ENCODE measurements at regions not wholly inside any gene's neighbourhood (a gene's known extent, or its start where the extent isn't known, plus 50 kb on each side); places are given as distances from the start of the nearest gene placed in this dataset.
"Not testable (repeated sequence)": the region's sequence is repeated elsewhere in the genome, so short reads cannot be mapped to it uniquely, and the experiment has no call there.

DNA sequence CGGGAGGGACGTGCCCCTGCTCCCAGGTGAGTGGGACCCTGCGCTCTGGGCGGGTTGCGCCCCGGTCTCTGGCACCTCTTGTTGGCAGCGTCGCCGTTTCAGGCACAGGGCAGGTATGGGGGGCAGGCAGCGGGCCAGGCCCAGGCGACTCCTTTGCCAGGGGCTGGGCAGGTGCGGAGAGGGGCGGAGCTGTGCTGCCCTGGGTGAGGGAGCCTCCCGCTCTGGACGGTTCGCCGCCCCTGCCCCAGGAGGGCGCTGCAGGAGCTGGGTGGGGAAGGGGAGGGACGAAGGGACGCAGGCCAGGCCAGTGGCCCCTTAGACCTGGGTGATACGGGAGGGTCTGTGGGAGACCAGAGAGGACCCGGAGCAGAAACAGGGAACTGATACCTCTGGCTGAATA lies 663.9 kb upstream of the DEFB115 start:
- Histone ChIP-seq H3K4me3 (ENCODE audit: insufficient read depth, low read length) (no peak overlapping the region), H3K4me1 (ENCODE audit: insufficient read depth, low read length) (no peaks in the 10 kb centered on the region), H4K20me1 (ENCODE audit: insufficient read depth, low read length) (no peaks in the 10 kb centered on the region), H3K27me3 (ENCODE audit: insufficient read depth, low read length) (no peaks in the 10 kb centered on the region), H3K27ac (ENCODE audit: low read depth, low read length) (no peak overlapping the region), H3K36me3 (ENCODE audit: insufficient read depth, low read length) (no peaks in the 10 kb centered on the region), H3K4me2 (ENCODE audit: insufficient read depth, low read length) (no peak overlapping the region), H3K9me3 (ENCODE audit: low read depth, low read length) (peaks cover 5% of the 10 kb centered on the region), H3K79me2 (ENCODE audit: insufficient read depth, low read length) (no peaks in the 10 kb centered on the region), H2AFZ (ENCODE audit: low read length) (no peak overlapping the region)
- TF ChIP-seq, protein P1, sequence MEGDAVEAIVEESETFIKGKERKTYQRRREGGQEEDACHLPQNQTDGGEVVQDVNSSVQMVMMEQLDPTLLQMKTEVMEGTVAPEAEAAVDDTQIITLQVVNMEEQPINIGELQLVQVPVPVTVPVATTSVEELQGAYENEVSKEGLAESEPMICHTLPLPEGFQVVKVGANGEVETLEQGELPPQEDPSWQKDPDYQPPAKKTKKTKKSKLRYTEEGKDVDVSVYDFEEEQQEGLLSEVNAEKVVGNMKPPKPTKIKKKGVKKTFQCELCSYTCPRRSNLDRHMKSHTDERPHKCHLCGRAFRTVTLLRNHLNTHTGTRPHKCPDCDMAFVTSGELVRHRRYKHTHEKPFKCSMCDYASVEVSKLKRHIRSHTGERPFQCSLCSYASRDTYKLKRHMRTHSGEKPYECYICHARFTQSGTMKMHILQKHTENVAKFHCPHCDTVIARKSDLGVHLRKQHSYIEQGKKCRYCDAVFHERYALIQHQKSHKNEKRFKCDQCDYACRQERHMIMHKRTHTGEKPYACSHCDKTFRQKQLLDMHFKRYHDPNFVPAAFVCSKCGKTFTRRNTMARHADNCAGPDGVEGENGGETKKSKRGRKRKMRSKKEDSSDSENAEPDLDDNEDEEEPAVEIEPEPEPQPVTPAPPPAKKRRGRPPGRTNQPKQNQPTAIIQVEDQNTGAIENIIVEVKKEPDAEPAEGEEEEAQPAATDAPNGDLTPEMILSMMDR (IDR thresholded peaks at IDR 0.05; ENCODE audit: extremely low read depth, low read depth, low read length), result no peak
- no peak for DNase-seq (ENCODE audit: insufficient read length, low spot score, missing footprints)

DNA sequence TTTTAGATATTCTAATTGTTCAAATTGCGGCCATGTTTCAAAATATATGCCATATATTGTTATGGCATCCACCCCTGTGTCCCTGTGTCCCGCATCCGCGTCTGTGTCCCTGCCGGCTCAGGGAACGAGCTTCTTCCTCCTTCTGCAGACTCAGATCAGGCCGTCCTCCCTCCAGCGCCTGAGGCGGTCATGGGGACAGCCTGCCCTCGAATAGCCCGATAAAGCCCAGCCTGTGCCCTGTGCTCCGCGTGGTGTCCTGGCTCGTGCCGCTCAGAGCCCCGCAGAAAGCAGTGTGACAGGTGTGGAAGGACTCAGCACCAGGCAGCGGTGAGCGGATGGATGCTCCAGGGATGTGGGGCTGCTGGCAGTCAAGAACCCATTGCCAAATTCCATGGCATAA lies 663.4 kb upstream of the DEFB115 start:
- H3K79me2 ChIP-seq (ENCODE audit: insufficient read depth, low read length), result no peaks in the 10 kb centered on the region
- no peaks in the 10 kb centered on the region for H3K4me1 ChIP-seq (ENCODE audit: insufficient read depth, low read length)
- H3K36me3 ChIP-seq (ENCODE audit: insufficient read depth, low read length), result no peaks in the 10 kb centered on the region
- no peaks in the 10 kb centered on the region for H3K27me3 ChIP-seq (ENCODE audit: insufficient read depth, low read length)
- H3K4me2 ChIP-seq (ENCODE audit: insufficient read depth, low read length), result no peak overlapping the region
- no peak overlapping the region for H3K4me3 ChIP-seq (ENCODE audit: insufficient read depth, low read length)
- H3K27ac ChIP-seq (ENCODE audit: low read depth, low read length), result no peak overlapping the region
- TF ChIP-seq, protein P1 (IDR thresholded peaks at IDR 0.05; ENCODE audit: extremely low read depth, low read depth, low read length), result no peak
- no peaks in the 10 kb centered on the region for H4K20me1 ChIP-seq (ENCODE audit: insufficient read depth, low read length)
- H3K9me3 ChIP-seq (ENCODE audit: low read depth, low read length), result peaks cover 5% of the 10 kb centered on the region
- H2AFZ ChIP-seq (ENCODE audit: low read length), result no peak overlapping the region
- DNase-seq (ENCODE audit: insufficient read length, low spot score, missing footprints), result no peak

DNA sequence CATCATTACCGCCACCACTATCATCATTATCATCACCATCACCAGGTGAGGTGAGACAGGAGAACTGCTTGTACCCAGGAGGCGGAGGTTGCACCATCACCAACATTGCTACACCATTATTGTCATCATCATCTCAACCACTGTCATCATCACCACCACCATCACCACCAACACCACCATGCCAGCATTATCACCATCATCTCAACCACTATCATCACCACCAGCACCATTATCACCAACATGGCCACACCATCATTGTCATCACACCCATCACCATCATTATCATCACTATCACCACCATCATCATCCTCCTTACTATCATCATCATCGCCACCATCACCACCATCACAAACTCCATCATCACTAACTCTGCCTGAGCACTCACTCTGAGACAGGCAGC lies 661.8 kb upstream of the DEFB115 start:
- H3K79me2 ChIP-seq (ENCODE audit: insufficient read depth, low read length), result no peaks in the 10 kb centered on the region
- TF ChIP-seq, protein P1 (IDR thresholded peaks at IDR 0.05; ENCODE audit: extremely low read depth, low read depth, low read length), result no peak

DNA sequence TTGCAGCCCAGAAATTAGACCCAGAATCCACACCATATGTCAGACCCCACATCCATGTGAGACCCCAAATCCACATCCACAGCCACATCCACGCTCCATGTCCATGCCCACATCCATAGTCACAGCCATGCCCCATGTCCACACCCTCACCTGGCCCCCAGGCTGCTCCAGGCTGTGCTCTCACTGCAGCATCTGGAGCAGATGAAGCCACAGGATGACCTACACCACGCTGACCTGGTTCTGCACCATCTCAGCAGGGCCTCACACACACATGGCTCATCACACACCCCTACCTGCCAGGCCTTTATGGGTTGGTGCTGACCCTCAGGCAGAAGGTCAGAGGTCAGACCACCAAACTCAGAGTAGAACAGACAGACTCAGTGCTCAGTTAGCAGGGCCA lies 660.0 kb upstream of the DEFB115 start:
- H3K4me1 ChIP-seq (ENCODE audit: insufficient read depth, low read length); H2AFZ ChIP-seq (ENCODE audit: low read length); DNase-seq (ENCODE audit: insufficient read length, low spot score, missing footprints); H4K20me1 ChIP-seq (ENCODE audit: insufficient read depth, low read length); H3K79me2 ChIP-seq (ENCODE audit: insufficient read depth, low read length); H3K27me3 ChIP-seq (ENCODE audit: insufficient read depth, low read length); H3K4me2 ChIP-seq (ENCODE audit: insufficient read depth, low read length); H3K9me3 ChIP-seq (ENCODE audit: low read depth, low read length); H3K36me3 ChIP-seq (ENCODE audit: insufficient read depth, low read length); H3K27ac ChIP-seq (ENCODE audit: low read depth, low read length); H3K4me3 ChIP-seq (ENCODE audit: insufficient read depth, low read length): not testable (repeated sequence)

More for the DNA sequence above, 661.8 kb upstream of the DEFB115 start:
- H3K9me3 ChIP-seq (ENCODE audit: low read depth, low read length), result peaks cover 5% of the 10 kb centered on the region
- H2AFZ ChIP-seq (ENCODE audit: low read length), result no peak overlapping the region
- H3K4me2 ChIP-seq (ENCODE audit: insufficient read depth, low read length), result no peak overlapping the region
- no peak for DNase-seq (ENCODE audit: insufficient read length, low spot score, missing footprints)
- H3K36me3 ChIP-seq (ENCODE audit: insufficient read depth, low read length), result no peaks in the 10 kb centered on the region
- no peak overlapping the region for H3K4me3 ChIP-seq (ENCODE audit: insufficient read depth, low read length)
- no peaks in the 10 kb centered on the region for H4K20me1 ChIP-seq (ENCODE audit: insufficient read depth, low read length)
- H3K27ac ChIP-seq (ENCODE audit: low read depth, low read length), result no peak overlapping the region
- H3K4me1 ChIP-seq (ENCODE audit: insufficient read depth, low read length), result no peaks in the 10 kb centered on the region
- H3K27me3 ChIP-seq (ENCODE audit: insufficient read depth, low read length), result no peaks in the 10 kb centered on the region

All from osteoblast (primary cell).